Activated CD8-positive, alpha-beta memory T cell treated with anti-CD3 and anti-CD28 coated beads, Interleukin-2, amount 50 U/mL, for 4 hours (primary cell): ENCODE measurements at regions not wholly inside any gene's neighbourhood (a gene's known extent, or its start where the extent isn't known, plus 50 kb on each side); places are given as distances from the start of the nearest gene placed in this dataset.
"Not testable (repeated sequence)": the region's sequence is repeated elsewhere in the genome, so short reads cannot be mapped to it uniquely, and the experiment has no call there.

Experiments
- DNase-seq: peaks from one replicate; pipeline ENCODE4 v3.0.0-alpha.2; 2020

- DNase-seq, result no peak
Measured at GRCh38 chr1:30525971-30526651, 197.3 kb downstream of the MATN1 start.

- no peak for DNase-seq
Measured at GRCh38 chr1:30525631-30525970, 197.8 kb downstream of the MATN1 start.

GRCh38 chr1:30524840-30525617 is 198.4 kb downstream of the MATN1 start:
- no peak for DNase-seq

GRCh38 chr1:30524025-30524555 is 199.3 kb downstream of the MATN1 start:
- DNase-seq, result not testable (repeated sequence)

- DNase-seq, result no peak
Measured at GRCh38 chr1:30523055-30524020, 200.0 kb downstream of the MATN1 start.

GRCh38 chr1:30522031-30523004 is 201.1 kb downstream of the MATN1 start:
- DNase-seq, result no peak

- no peak for DNase-seq
Measured at GRCh38 chr1:30521261-30521865, 202.0 kb downstream of the MATN1 start.

GRCh38 chr1:30520476-30520875 is 202.9 kb downstream of the MATN1 start:
- DNase-seq, result no peak

GRCh38 chr1:30519201-30519763 is 204.1 kb downstream of the MATN1 start:
- DNase-seq, result no peak

GRCh38 chr1:30518696-30519095 is 204.7 kb downstream of the MATN1 start:
- DNase-seq, result no peak

- no peak for DNase-seq
Measured at GRCh38 chr1:30518186-30518585, 205.2 kb downstream of the MATN1 start.

GRCh38 chr1:30517666-30518065 is 205.7 kb downstream of the MATN1 start:
- not testable (repeated sequence) for DNase-seq

GRCh38 chr1:30517241-30517640 is 206.1 kb downstream of the MATN1 start:
- not testable (repeated sequence) for DNase-seq

GRCh38 chr1:30516485-30516858 is 206.9 kb downstream of the MATN1 start:
- no peak for DNase-seq

GRCh38 chr1:30515755-30516484 is 207.5 kb downstream of the MATN1 start:
- DNase-seq, result no peak

GRCh38 chr1:30514945-30515344 is 208.4 kb downstream of the MATN1 start:
- DNase-seq, result no peak

- DNase-seq, result no peak
Measured at GRCh38 chr1:30514137-30514654, 209.2 kb downstream of the MATN1 start.

GRCh38 chr1:30513396-30514136 is 209.8 kb downstream of the MATN1 start:
- no peak for DNase-seq

- DNase-seq, result no peak
Measured at GRCh38 chr1:30512914-30513265, 210.5 kb downstream of the MATN1 start.
